ENCODE measurements at regions not wholly inside any gene's neighbourhood (a gene's known extent, or its start where the extent isn't known, plus 50 kb on each side); places are given as distances from the start of the nearest gene placed in this dataset.

- ChIA-PET CTCF (no interaction called here), POLR2A (no interaction called here)
- no peak for TF ChIP-seq FOXM1 (IDR thresholded peaks at IDR 0.05; ENCODE audit: borderline replicate concordance)
- TF ChIP-seq ZNF384 (IDR thresholded peaks at IDR 0.05), result no peak
- no peak for TF ChIP-seq NFRKB (IDR thresholded peaks at IDR 0.05)
- TF ChIP-seq BHLHE40 (IDR thresholded peaks at IDR 0.05; ENCODE audit: borderline replicate concordance), result no peak
- no peak for TF ChIP-seq FOXA1 (IDR thresholded peaks at IDR 0.05)
- no peak for TF ChIP-seq FOXK2 (IDR thresholded peaks at IDR 0.05)
- no peak for TF ChIP-seq PKNOX1 (IDR thresholded peaks at IDR 0.05)
- TF ChIP-seq SUZ12 (IDR thresholded peaks at IDR 0.05), result no peak
- no peak for TF ChIP-seq CTBP1 (IDR thresholded peaks at IDR 0.05; ENCODE audit: borderline replicate concordance)
- no peak for TF ChIP-seq HDGF (IDR thresholded peaks at IDR 0.05; ENCODE audit: borderline replicate concordance)
- no peak for TF ChIP-seq ELF4 (IDR thresholded peaks at IDR 0.05)
- no peak for TF ChIP-seq SP1 (IDR thresholded peaks at IDR 0.05)
- no peak for DNase-seq (ENCODE audit: extremely low spot score)
Measured at GRCh38 chr13:31055589-31055988, 106.1 kb downstream of the HSPH1 start.

GRCh38 chr13:31054632-31055031 is 107.1 kb downstream of the HSPH1 start:
- no peak for DNase-seq (ENCODE audit: extremely low spot score)
- TF ChIP-seq ARNT (IDR thresholded peaks at IDR 0.05) (no peak), ZNF384 (IDR thresholded peaks at IDR 0.05) (no peak), TARDBP (IDR thresholded peaks at IDR 0.05) (no peak), PKNOX1 (IDR thresholded peaks at IDR 0.05) (no peak), HDGF (IDR thresholded peaks at IDR 0.05; ENCODE audit: borderline replicate concordance) (no peak), FOXM1 (IDR thresholded peaks at IDR 0.05; ENCODE audit: borderline replicate concordance) (no peak), BHLHE40 (IDR thresholded peaks at IDR 0.05; ENCODE audit: borderline replicate concordance) (no peak), NFRKB (IDR thresholded peaks at IDR 0.05) (no peak), SP1 (IDR thresholded peaks at IDR 0.05) (no peak), L3MBTL2 (conservative IDR thresholded peaks at IDR 0.05) (no peak), CTBP1 (IDR thresholded peaks at IDR 0.05; ENCODE audit: borderline replicate concordance) (no peak), FOXA1 (IDR thresholded peaks at IDR 0.05) (no peak), FOXK2 (IDR thresholded peaks at IDR 0.05) (no peak), SUZ12 (IDR thresholded peaks at IDR 0.05) (no peak), LEF1 (IDR thresholded peaks at IDR 0.05; ENCODE audit: borderline replicate concordance) (no peak), ELF4 (IDR thresholded peaks at IDR 0.05) (no peak)
- POLR2A ChIA-PET, result no interaction called here
- CTCF ChIA-PET, result no interaction called here

GRCh38 chr13:31053896-31054295 is 107.8 kb downstream of the HSPH1 start:
- DNase-seq (ENCODE audit: extremely low spot score), result no peak
- CTCF ChIA-PET, result no interaction called here
- POLR2A ChIA-PET, result no interaction called here
- TF ChIP-seq L3MBTL2 (conservative IDR thresholded peaks at IDR 0.05) (no peak), CTBP1 (IDR thresholded peaks at IDR 0.05; ENCODE audit: borderline replicate concordance) (no peak), ZNF384 (IDR thresholded peaks at IDR 0.05) (no peak), LEF1 (IDR thresholded peaks at IDR 0.05; ENCODE audit: borderline replicate concordance) (no peak), SP1 (IDR thresholded peaks at IDR 0.05) (no peak)

- TF ChIP-seq FOXK2 (IDR thresholded peaks at IDR 0.05), result no peak
- no peak for TF ChIP-seq FOXM1 (IDR thresholded peaks at IDR 0.05; ENCODE audit: borderline replicate concordance)
- TF ChIP-seq HDGF (IDR thresholded peaks at IDR 0.05; ENCODE audit: borderline replicate concordance), result no peak
- no peak for TF ChIP-seq L3MBTL2 (conservative IDR thresholded peaks at IDR 0.05)
- no peak for TF ChIP-seq LEF1 (IDR thresholded peaks at IDR 0.05; ENCODE audit: borderline replicate concordance)
- TF ChIP-seq FOXA1 (IDR thresholded peaks at IDR 0.05), result no peak
- ChIA-PET POLR2A (no interaction called here), CTCF (no interaction called here)
- DNase-seq (ENCODE audit: extremely low spot score), result no peak
Measured at GRCh38 chr13:31053091-31053490, 108.6 kb downstream of the HSPH1 start.

GRCh38 chr13:31052478-31052877 is 109.2 kb downstream of the HSPH1 start:
- no peak for DNase-seq (ENCODE audit: extremely low spot score)

DNA sequence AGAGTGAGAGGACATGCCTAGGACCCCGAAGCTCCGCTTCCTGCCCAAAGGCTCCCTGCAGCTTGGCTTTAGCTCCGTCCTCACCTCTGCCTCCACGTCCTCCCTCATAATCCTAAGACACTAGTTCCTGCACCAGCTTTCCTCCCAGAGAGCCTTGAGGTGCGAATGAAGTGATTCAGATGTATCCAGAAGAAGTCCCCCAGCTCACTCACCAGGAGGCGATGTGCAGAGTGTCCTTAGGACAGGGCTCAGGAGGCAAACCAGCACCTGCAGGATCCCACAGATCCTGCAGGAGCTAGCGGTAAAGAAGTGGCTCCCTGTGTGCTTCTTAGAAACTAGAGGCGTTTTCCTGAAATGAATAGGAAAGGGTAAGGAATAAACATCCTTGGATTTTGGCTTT is 109.7 kb downstream of the HSPH1 start:
- no peak for DNase-seq (ENCODE audit: extremely low spot score)
- ChIA-PET CTCF (interaction anchor here (0.6 kb wide), 1 partner anchor 1082 kb away, joined by 5 read pairs; no protein-coding TSS in a partner anchor), POLR2A (no interaction called here)
- TF ChIP-seq BHLHE40 (IDR thresholded peaks at IDR 0.05; ENCODE audit: borderline replicate concordance), result no peak

More at GRCh38 chr13:31052478-31052877, 109.2 kb downstream of the HSPH1 start:
- CTCF ChIA-PET, result interaction anchor here (0.6 kb wide), 1 partner anchor 1081 kb away, joined by 5 read pairs; no protein-coding TSS in a partner anchor
- POLR2A ChIA-PET, result no interaction called here
- TF ChIP-seq ARNT (IDR thresholded peaks at IDR 0.05), result no peak
- no peak for TF ChIP-seq FOXA1 (IDR thresholded peaks at IDR 0.05)
- TF ChIP-seq TARDBP (IDR thresholded peaks at IDR 0.05), result no peak
- TF ChIP-seq SP1 (IDR thresholded peaks at IDR 0.05), result no peak
- TF ChIP-seq BHLHE40 (IDR thresholded peaks at IDR 0.05; ENCODE audit: borderline replicate concordance), result no peak
- TF ChIP-seq ZNF384 (IDR thresholded peaks at IDR 0.05), result no peak
- no peak for TF ChIP-seq LEF1 (IDR thresholded peaks at IDR 0.05; ENCODE audit: borderline replicate concordance)
- no peak for TF ChIP-seq L3MBTL2 (conservative IDR thresholded peaks at IDR 0.05)

DNA sequence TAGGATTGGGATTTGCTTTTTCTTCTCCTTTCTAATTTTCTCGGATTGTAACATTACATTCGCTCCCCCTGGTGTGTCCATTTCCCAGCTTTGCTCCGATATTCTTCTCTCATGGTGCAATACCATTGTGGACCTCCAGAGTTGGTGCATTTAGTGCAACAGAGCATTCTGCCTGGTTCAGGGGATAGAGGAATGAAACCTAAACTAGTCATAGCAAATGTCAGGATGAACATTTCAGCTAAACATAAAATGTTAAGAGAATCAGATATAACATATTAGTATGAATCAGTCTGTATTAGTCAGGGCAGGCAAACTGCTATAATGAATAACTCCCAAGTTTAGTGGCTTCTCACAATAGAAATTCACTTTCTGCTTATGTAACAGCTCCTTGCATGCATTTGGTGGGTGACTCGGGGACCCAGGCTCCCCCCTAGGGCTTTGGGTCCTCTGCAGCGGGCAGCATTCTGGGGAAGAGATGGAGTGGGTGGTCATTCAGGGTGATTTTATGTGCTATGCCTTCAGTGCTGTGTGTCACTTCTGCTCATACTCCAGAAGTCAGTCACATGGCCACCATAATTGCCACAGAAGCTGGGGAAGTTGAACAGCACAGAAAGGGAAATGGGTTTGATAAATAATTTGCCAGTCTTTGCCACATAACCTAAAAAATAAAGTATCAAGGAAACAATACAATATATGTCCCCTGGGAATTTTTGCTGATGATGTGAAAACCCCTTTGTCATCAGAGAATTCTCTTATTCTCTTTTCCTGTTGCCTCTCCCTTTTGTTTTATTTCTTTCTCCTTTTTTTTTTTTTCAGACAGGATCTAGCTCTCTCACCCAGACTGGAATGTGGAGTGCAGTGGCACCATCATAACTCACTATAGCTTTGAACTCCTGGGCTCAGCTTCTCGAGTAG is 111.0 kb downstream of the HSPH1 start:
- ChIA-PET POLR2A (no interaction called here), CTCF (interaction anchor here (0.7 kb wide), 1 partner anchor 44 kb away, joined by 3 read pairs; no protein-coding TSS in a partner anchor)
- DNase-seq (ENCODE audit: extremely low spot score), result peak; percentile 45
- TF ChIP-seq FOXA1 (IDR thresholded peaks at IDR 0.05) (no peak), ARNT (IDR thresholded peaks at IDR 0.05) (no peak), SP1 (IDR thresholded peaks at IDR 0.05) (no peak), L3MBTL2 (conservative IDR thresholded peaks at IDR 0.05) (no peak), ELF4 (IDR thresholded peaks at IDR 0.05) (no peak), FOXM1 (IDR thresholded peaks at IDR 0.05; ENCODE audit: borderline replicate concordance) (no peak), TARDBP (IDR thresholded peaks at IDR 0.05) (no peak), LEF1 (IDR thresholded peaks at IDR 0.05; ENCODE audit: borderline replicate concordance) (no peak), CTBP1 (IDR thresholded peaks at IDR 0.05; ENCODE audit: borderline replicate concordance) (no peak)
